C4-2B (cell line): ENCODE measurements at regions not wholly inside any gene's neighbourhood (a gene's known extent, or its start where the extent isn't known, plus 50 kb on each side); places are given as distances from the start of the nearest gene placed in this dataset.

Experiments used
- H3K27ac ChIP-seq: fragments of 450-650 bp; 2 replicates; pipeline ENCODE4 v1.5.1; 2017
- ZFX ChIP-seq: fragments of 450-650 bp; IDR thresholded peaks from 2 replicates; pipeline ENCODE4 v1.6.1; 2017
- TF ChIP-seq, protein P1 (sequence below): fragments of 450-650 bp; conservative IDR thresholded peaks from 2 replicates; pipeline ENCODE4 v1.5.1; 2017; ENCODE audit warnings: mild to moderate bottlenecking

DNA sequence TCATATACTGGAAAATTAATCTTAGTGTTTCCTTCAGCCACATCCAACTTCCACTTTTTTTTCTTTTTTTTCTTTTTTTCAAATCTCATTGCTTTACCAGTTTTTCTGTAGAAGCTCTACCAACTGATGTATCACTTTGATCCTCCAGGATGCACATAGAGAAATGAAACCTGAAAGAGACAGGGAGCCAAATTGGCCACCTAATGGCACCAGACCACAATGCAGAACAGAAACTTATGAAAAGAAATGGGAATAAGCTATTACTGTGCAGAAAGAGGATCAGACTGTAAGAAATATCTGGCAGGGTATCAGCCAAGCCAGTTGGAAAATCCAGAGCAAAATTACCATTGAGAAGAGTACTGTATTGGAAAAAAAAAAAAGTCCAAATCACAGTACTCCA, 1514.2 kb downstream of the MRPL39 start:
- no peak overlapping the region for H3K27ac ChIP-seq
- TF ChIP-seq ZFX, result no peak
- TF ChIP-seq, protein P1, sequence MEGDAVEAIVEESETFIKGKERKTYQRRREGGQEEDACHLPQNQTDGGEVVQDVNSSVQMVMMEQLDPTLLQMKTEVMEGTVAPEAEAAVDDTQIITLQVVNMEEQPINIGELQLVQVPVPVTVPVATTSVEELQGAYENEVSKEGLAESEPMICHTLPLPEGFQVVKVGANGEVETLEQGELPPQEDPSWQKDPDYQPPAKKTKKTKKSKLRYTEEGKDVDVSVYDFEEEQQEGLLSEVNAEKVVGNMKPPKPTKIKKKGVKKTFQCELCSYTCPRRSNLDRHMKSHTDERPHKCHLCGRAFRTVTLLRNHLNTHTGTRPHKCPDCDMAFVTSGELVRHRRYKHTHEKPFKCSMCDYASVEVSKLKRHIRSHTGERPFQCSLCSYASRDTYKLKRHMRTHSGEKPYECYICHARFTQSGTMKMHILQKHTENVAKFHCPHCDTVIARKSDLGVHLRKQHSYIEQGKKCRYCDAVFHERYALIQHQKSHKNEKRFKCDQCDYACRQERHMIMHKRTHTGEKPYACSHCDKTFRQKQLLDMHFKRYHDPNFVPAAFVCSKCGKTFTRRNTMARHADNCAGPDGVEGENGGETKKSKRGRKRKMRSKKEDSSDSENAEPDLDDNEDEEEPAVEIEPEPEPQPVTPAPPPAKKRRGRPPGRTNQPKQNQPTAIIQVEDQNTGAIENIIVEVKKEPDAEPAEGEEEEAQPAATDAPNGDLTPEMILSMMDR, result no peak

DNA sequence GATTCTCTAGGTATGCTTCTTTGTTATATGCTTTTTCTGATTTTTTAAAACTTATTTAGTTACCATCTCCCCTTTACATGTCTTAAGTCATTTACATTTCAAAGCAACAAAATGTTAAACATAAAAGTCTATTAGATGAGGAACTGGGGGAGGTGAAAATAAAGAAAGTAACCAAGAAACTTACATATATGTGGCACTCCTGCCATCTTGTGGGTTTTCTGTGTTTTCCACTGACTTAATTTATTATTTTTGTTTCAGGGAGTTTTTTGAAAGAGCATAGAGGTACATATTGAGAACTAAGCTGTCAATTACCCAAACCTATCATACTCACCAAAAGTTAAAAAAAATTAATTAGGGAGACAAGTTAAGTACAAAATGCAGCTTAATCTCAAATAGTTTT, 1531.1 kb downstream of the MRPL39 start:
- no peak for TF ChIP-seq ZFX
- TF ChIP-seq, protein P1, result 0 out of 2 replicates have a peak, but pooled peaks have one; percentile 8
- no peak overlapping the region for H3K27ac ChIP-seq

DNA sequence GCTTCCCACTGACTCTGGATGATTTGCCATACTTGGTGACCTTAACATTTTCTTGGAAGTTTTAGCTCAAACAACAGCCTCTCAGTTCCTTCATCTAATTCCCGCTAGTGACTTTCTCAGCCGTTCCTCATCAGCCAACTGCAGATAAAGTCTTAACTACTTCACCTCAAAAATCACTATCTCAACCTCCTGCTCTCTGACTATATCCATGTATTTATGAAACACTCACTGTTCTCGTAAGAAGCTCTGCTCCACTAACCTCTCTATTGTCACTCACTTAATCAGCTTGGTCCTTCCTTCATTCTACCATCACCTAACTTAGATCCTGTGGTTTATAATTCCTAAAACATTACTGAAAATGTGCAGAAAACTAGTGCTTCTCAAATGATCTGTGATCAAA, 1551.6 kb downstream of the MRPL39 start:
- no peak overlapping the region for H3K27ac ChIP-seq
- TF ChIP-seq ZFX, result no peak
- TF ChIP-seq, protein P1, result no peak

DNA sequence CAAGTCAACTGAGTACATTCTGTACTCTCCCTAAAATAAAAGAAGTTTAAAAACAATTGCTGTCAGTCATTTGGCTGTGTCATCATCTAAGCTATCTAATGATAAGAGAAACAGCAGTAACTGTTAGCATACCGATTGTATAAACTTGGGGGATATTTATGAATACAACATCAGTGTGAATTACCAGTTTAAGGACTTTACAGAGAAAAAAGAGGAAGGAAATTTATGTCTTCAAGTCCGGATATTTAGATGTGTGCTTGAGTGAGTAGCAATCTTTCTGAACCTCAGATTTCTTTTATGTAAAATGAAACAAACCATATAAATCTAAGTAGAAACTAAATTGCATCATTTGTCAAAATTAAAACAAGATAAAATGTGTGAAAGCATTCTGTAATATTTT, 1557.0 kb downstream of the MRPL39 start:
- no peak overlapping the region for H3K27ac ChIP-seq
- TF ChIP-seq, protein P1, result no peak
- no peak for TF ChIP-seq ZFX

DNA sequence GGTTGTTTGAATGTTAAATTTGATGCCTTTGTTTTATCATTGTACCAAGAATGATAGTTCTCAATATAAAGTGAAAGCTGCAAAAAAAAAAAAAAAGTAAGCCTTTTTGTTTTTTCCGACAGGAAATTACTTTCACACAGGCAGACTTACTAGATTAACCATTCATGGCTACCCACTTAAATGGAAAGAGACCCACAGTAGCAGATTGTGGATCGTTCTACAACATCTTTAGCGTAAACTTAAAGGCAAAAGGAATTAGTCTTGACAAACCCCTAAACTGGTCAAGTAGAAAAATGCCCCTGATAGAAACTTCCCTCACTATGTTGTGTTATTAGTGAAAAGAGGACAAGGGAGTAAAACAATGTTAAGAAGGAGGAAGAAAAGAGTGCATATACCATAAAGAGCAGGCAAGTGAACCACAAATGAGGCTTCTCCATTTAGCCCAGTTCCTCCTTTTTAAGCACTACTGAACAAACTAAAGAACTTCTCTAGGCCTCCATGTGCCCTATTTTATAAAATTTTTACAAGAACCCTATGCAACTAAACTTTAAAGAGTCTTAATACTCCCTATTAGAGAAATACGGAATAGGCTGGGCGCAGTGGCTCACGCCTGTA, 1560.3 kb downstream of the MRPL39 start:
- H3K27ac ChIP-seq, result no peak overlapping the region
- TF ChIP-seq, protein P1, result no peak
- no peak for TF ChIP-seq ZFX

DNA sequence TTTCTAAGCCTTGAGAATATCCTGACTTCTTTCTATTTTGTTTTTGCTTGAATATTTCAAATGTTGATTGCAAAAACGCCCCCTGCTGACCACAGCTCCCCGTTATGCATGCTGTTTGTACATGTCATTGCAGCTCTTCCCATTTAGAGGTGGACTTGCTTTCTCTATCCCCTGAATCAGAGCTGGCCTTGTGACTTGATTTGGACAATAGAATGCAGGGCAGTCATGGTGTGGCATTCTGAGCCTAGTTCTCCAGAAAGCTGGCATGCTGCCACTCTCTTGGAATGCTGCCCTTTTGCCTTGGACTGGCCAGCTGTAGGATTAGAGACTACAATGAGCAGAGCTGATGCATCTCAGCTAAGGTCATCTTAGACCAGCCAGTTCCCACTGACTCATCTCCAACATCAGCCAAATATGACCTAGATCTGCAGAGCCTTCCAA, 1561.5 kb downstream of the MRPL39 start:
- no peak overlapping the region for H3K27ac ChIP-seq
- TF ChIP-seq, protein P1, result peak; percentile 47
- TF ChIP-seq ZFX, result no peak

DNA sequence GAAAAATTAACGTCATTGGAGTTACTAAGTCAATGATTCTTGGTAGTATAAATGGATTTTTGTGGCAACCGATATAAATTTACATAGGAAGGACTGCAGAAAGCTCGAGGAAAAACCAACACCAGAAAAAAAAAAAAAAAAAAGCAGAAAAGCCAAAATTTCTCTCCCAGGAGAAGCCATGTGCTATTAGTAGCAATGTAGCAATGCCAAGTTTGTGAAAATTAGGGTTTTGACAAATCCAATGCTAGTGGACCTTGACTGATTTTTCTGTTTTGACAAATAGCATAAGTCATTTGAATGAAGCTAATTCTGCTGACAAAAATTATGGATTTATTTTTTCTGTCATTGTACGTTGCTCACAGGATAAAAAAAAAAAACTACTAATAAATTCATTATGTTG, 1561.9 kb downstream of the MRPL39 start:
- TF ChIP-seq, protein P1, result no peak
- no peak for TF ChIP-seq ZFX
- H3K27ac ChIP-seq, result no peak overlapping the region
